22Rv1 (cell line): ENCODE measurements at regions not wholly inside any gene's neighbourhood (a gene's known extent, or its start where the extent isn't known, plus 50 kb on each side); places are given as distances from the start of the nearest gene placed in this dataset.

Experiments used
- CTCF ChIP-seq: fragments of 450-650 bp; IDR thresholded peaks from 2 replicates; pipeline ENCODE4 v1.5.1; 2017; ENCODE audit warnings: mild to moderate bottlenecking
- ZFX ChIP-seq: fragments of 450-650 bp; IDR thresholded peaks from 2 replicates; pipeline ENCODE4 v1.6.1; 2017; ENCODE audit warnings: antibody characterized with exemption, borderline replicate concordance

GRCh38 chr10:125243532-125244253 is 83.3 kb upstream of the CTBP2 start:
- TF ChIP-seq CTCF (no peak), ZFX (no peak)
